DND-41 (cell line): ENCODE measurements at regions not wholly inside any gene's neighbourhood (a gene's known extent, or its start where the extent isn't known, plus 50 kb on each side); places are given as distances from the start of the nearest gene placed in this dataset.
"Not testable (repeated sequence)": the region's sequence is repeated elsewhere in the genome, so short reads cannot be mapped to it uniquely, and the experiment has no call there.

Source experiments
- ATAC-seq: fragments of 200-7000 bp; cut with Tn5 transposase; 3 replicates; pipeline ENCODE4 v1.9.1; 2021; ENCODE audit warnings: low read depth; ENCODE audit not compliant: insufficient read depth
- DNase-seq: peaks from one replicate; pipeline ENCODE4 v3.0.0-alpha.2; 2020
- H2AFZ ChIP-seq: 2 replicates; pipeline ENCODE4 v1.6.0; 2012; ENCODE audit warnings: low read depth, low read length
- H3K27ac ChIP-seq: 2 replicates; pipeline ENCODE4 v1.5.1; 2012; ENCODE audit warnings: low read length, inconsistent platforms
- H3K27me3 ChIP-seq: fragments of 200-600 bp; sonication (generic); 2 replicates; pipeline ENCODE4 v1.6.0; 2012; ENCODE audit warnings: low read length, mild to moderate bottlenecking, inconsistent platforms; ENCODE audit not compliant: insufficient read depth, poor library complexity
- H3K36me3 ChIP-seq: 2 replicates; pipeline ENCODE4 v1.5.1; 2012; ENCODE audit warnings: low read length, inconsistent platforms; ENCODE audit not compliant: insufficient read depth
- H3K4me1 ChIP-seq: 2 replicates; pipeline ENCODE4 v1.5.1; 2012; ENCODE audit warnings: mild to moderate bottlenecking, low read length; ENCODE audit not compliant: insufficient read depth
- H3K4me2 ChIP-seq: 2 replicates; pipeline ENCODE4 v1.6.0; 2012; ENCODE audit warnings: mild to moderate bottlenecking, moderate library complexity, low read length, inconsistent platforms; ENCODE audit not compliant: insufficient read depth
- H3K4me3 ChIP-seq, 2 experiments: fragments of 200-600 bp in 1 of 2; shearing (Covaris generic) in 1 of 2; 2 replicates each; pipeline ENCODE4 v1.5.1; 2012 to 2016; ENCODE audit warnings: inconsistent platforms in 2 of 2, low read length in 2 of 2, mild to moderate bottlenecking in 2 of 2, low read depth in 1 of 2, moderate library complexity in 1 of 2
- H3K79me2 ChIP-seq: 2 replicates; pipeline ENCODE4 v1.6.0; 2012; ENCODE audit warnings: low read length, inconsistent platforms; ENCODE audit not compliant: insufficient read depth
- H3K9ac ChIP-seq: 2 replicates; pipeline ENCODE4 v1.6.0; 2012; ENCODE audit warnings: low read depth, mild to moderate bottlenecking, inconsistent platforms, low read length, moderate library complexity
- H3K9me3 ChIP-seq: 2 replicates; pipeline ENCODE4 v1.5.1; 2012; ENCODE audit warnings: low read length, moderate library complexity, mild to moderate bottlenecking, inconsistent platforms; ENCODE audit not compliant: insufficient read depth, severe bottlenecking
- H4K20me1 ChIP-seq: 2 replicates; pipeline ENCODE4 v1.6.0; 2012; ENCODE audit warnings: low read length; ENCODE audit not compliant: insufficient read depth
- EZH2 ChIP-seq: IDR thresholded peaks from 3 replicates; pipeline ENCODE4 v1.6.1; 2012; ENCODE audit warnings: borderline replicate concordance, low read depth, mild to moderate bottlenecking, moderate library complexity, low read length, inconsistent platforms; ENCODE audit not compliant: severe bottlenecking
- TF ChIP-seq, protein P1 (sequence below): IDR thresholded peaks from 2 replicates; pipeline ENCODE4 v1.5.1; 2012; ENCODE audit warnings: borderline replicate concordance, low read length, moderate library complexity, mild to moderate bottlenecking; ENCODE audit not compliant: poor library complexity, severe bottlenecking; ENCODE audit errors: extremely low read depth

GRCh38 chr4:186871856-186872255, 148.2 kb upstream of the FAT1 start:
- H3K9me3 ChIP-seq: no peaks in the 10 kb centered on the region
- ATAC-seq (no peak), DNase-seq (no peak)
- no peak overlapping the region for H3K27ac ChIP-seq
- no peaks in the 10 kb centered on the region for H3K27me3 ChIP-seq
- TF ChIP-seq, protein P1, sequence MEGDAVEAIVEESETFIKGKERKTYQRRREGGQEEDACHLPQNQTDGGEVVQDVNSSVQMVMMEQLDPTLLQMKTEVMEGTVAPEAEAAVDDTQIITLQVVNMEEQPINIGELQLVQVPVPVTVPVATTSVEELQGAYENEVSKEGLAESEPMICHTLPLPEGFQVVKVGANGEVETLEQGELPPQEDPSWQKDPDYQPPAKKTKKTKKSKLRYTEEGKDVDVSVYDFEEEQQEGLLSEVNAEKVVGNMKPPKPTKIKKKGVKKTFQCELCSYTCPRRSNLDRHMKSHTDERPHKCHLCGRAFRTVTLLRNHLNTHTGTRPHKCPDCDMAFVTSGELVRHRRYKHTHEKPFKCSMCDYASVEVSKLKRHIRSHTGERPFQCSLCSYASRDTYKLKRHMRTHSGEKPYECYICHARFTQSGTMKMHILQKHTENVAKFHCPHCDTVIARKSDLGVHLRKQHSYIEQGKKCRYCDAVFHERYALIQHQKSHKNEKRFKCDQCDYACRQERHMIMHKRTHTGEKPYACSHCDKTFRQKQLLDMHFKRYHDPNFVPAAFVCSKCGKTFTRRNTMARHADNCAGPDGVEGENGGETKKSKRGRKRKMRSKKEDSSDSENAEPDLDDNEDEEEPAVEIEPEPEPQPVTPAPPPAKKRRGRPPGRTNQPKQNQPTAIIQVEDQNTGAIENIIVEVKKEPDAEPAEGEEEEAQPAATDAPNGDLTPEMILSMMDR: no peak
- H3K79me2 ChIP-seq: no peaks in the 10 kb centered on the region
- H2AFZ ChIP-seq: no peak overlapping the region
- no peaks in the 10 kb centered on the region for H3K36me3 ChIP-seq
- no peaks in the 10 kb centered on the region for H4K20me1 ChIP-seq
- H3K4me1 ChIP-seq: no peaks in the 10 kb centered on the region
- H3K4me2 ChIP-seq: no peak overlapping the region
- no peak overlapping the region for H3K9ac ChIP-seq
- no peak overlapping the region for H3K4me3 ChIP-seq

DNA sequence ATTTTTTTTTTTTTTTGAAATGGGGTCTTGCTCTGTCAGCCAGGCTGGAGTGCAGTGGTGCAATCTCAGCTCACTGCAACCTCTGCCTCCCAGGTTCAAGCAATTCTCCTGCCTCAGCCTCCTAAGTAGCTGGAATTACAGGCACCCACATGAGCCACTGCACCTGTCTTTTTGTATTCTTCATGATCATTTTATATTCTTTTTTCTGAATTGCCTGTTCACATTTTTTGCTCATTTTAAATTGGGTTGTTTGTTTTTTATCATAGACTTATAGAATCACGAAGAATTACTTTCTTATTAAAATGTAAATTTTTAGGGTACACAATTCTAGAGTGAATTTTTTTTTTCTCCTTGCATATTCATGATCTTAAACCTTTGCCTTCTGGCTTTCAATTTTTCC, 149.4 kb upstream of the FAT1 start:
- not testable (repeated sequence) for H3K4me3 ChIP-seq, H3K4me2 ChIP-seq, ATAC-seq, H3K79me2 ChIP-seq, H4K20me1 ChIP-seq, H3K9ac ChIP-seq, DNase-seq, H3K9me3 ChIP-seq, H3K27me3 ChIP-seq, H3K4me1 ChIP-seq, H3K36me3 ChIP-seq, H2AFZ ChIP-seq, H3K27ac ChIP-seq

- no peak overlapping the region for H2AFZ ChIP-seq
- no peaks in the 10 kb centered on the region for H3K4me1 ChIP-seq
- H3K9me3 ChIP-seq: no peaks in the 10 kb centered on the region
- no peaks in the 10 kb centered on the region for H4K20me1 ChIP-seq
- TF ChIP-seq, protein P1: no peak
- TF ChIP-seq EZH2: no peak
- DNase-seq: no peak
- H3K79me2 ChIP-seq: no peaks in the 10 kb centered on the region
- ATAC-seq: no peak
- H3K27ac ChIP-seq: no peak overlapping the region
- H3K27me3 ChIP-seq: no peaks in the 10 kb centered on the region
- H3K9ac ChIP-seq: no peak overlapping the region
- H3K4me2 ChIP-seq: no peak overlapping the region
- H3K36me3 ChIP-seq: no peaks in the 10 kb centered on the region
- H3K4me3 ChIP-seq: no peak overlapping the region
Measured at GRCh38 chr4:186875476-186875875, 151.8 kb upstream of the FAT1 start.

GRCh38 chr4:186876961-186877626, 153.4 kb upstream of the FAT1 start:
- no peak overlapping the region for H3K27ac ChIP-seq
- H3K79me2 ChIP-seq: no peaks in the 10 kb centered on the region
- no peak for TF ChIP-seq EZH2
- TF ChIP-seq, protein P1: no peak
- H3K4me1 ChIP-seq: no peaks in the 10 kb centered on the region
- H3K4me2 ChIP-seq: no peak overlapping the region
- H2AFZ ChIP-seq: no peak overlapping the region
- no peak overlapping the region for H3K9ac ChIP-seq
- H3K27me3 ChIP-seq: no peaks in the 10 kb centered on the region
- H3K4me3 ChIP-seq: no peak overlapping the region
- no peaks in the 10 kb centered on the region for H3K9me3 ChIP-seq
- no peak for ATAC-seq
- H3K36me3 ChIP-seq: no peaks in the 10 kb centered on the region
- no peak for DNase-seq
- no peaks in the 10 kb centered on the region for H4K20me1 ChIP-seq
